GM12872 (cell line): ENCODE measurements at regions not wholly inside any gene's neighbourhood (a gene's known extent, or its start where the extent isn't known, plus 50 kb on each side); places are given as distances from the start of the nearest gene placed in this dataset.

Experiments
- CTCF ChIP-seq: IDR thresholded peaks from 3 replicates; pipeline ENCODE4 v1.5.1; 2011; ENCODE audit warnings: low read depth, mild to moderate bottlenecking, low read length, moderate library complexity; ENCODE audit not compliant: insufficient read depth

- no peak for TF ChIP-seq CTCF
Observed at GRCh38 chr6:11414176-11414963, 123.2 kb upstream of the TMEM170B start.

GRCh38 chr6:11413728-11414127, 123.8 kb upstream of the TMEM170B start:
- no peak for TF ChIP-seq CTCF

- TF ChIP-seq CTCF: peak; percentile 11; the same call in 1 of the 3 replicates
Observed at GRCh38 chr6:11413117-11413687, 124.3 kb upstream of the TMEM170B start.

- TF ChIP-seq CTCF: no peak
Observed at GRCh38 chr6:11412616-11413015, 124.9 kb upstream of the TMEM170B start.

- no peak for TF ChIP-seq CTCF
Observed at GRCh38 chr6:11412011-11412424, 125.5 kb upstream of the TMEM170B start.

GRCh38 chr6:11411593-11411992, 126.0 kb upstream of the TMEM170B start:
- TF ChIP-seq CTCF: no peak

GRCh38 chr6:11410539-11411307, 126.8 kb upstream of the TMEM170B start:
- no peak for TF ChIP-seq CTCF
